OCI-LY1 (cell line): ENCODE measurements at regions not wholly inside any gene's neighbourhood (a gene's known extent, or its start where the extent isn't known, plus 50 kb on each side); places are given as distances from the start of the nearest gene placed in this dataset.

Experiments
- EZH2 ChIP-seq: fragments of 200-600 bp; sonication (generic), shearing (Covaris generic); IDR thresholded peaks from 2 replicates; pipeline ENCODE4 v1.8.0; 2017; ENCODE audit warnings: borderline replicate concordance, mixed run types, mild to moderate bottlenecking, antibody characterized with exemption, low read length, moderate library complexity, mixed read lengths
- TF ChIP-seq, protein P1 (sequence below): fragments of 200-600 bp; sonication (generic), shearing (Covaris generic); IDR thresholded peaks from 2 replicates; pipeline ENCODE4 v1.5.1; 2017; ENCODE audit warnings: mild to moderate bottlenecking, antibody characterized with exemption, low read length, moderate library complexity, mixed read lengths

DNA sequence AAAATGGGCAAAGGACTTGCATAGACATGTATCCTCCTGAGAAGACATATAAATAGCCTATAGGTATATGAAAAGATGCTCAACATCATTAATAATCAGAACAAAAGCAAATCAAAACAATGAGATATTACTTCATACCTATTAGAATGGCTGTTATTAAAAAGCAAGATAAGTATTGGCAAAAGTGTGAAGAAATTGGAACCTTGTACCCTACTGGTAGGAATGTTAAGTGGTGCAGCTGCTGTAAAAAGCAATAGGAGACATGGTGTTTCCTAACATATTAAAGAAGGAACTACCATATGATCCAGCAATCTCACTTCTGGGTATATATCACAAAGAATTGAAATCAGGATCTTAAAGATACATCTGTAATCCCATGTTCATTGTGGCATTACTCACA lies 69.8 kb upstream of the PRR16 start:
- TF ChIP-seq, protein P1, sequence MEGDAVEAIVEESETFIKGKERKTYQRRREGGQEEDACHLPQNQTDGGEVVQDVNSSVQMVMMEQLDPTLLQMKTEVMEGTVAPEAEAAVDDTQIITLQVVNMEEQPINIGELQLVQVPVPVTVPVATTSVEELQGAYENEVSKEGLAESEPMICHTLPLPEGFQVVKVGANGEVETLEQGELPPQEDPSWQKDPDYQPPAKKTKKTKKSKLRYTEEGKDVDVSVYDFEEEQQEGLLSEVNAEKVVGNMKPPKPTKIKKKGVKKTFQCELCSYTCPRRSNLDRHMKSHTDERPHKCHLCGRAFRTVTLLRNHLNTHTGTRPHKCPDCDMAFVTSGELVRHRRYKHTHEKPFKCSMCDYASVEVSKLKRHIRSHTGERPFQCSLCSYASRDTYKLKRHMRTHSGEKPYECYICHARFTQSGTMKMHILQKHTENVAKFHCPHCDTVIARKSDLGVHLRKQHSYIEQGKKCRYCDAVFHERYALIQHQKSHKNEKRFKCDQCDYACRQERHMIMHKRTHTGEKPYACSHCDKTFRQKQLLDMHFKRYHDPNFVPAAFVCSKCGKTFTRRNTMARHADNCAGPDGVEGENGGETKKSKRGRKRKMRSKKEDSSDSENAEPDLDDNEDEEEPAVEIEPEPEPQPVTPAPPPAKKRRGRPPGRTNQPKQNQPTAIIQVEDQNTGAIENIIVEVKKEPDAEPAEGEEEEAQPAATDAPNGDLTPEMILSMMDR, result no peak
- TF ChIP-seq EZH2, result no peak
